NCI-H748 treated with DMSO at 0.1 percent for 48 hours (cell line): ENCODE measurements at regions not wholly inside any gene's neighbourhood (a gene's known extent, or its start where the extent isn't known, plus 50 kb on each side); places are given as distances from the start of the nearest gene placed in this dataset.

Experiments used
- DNase-seq: peaks from one replicate; lab custom pipeline; 2025; lab: John Stamatoyannopoulos, UW

GRCh38 chr21:38930853-38931252 is 125.1 kb downstream of the ETS2 start:
- no peak for DNase-seq

DNA sequence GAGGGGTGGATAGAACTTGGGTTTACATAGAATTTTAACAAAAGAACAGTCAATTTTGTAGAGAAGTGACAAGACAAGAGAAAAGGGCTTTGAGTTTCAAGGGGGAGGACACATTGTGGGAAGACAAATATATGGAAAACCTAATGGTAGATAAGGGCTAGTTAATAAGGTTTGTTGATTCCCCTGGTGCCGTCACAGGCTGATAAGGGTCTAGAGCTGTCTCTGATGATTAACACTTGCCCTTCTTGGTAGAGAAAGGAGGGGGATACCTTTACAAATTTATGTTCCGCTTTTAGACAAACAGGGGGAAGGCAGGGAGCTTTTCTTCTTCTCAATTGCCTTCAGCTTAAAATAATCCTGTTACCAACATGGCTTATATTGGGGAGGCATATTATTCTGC is 124.3 kb downstream of the ETS2 start:
- no peak for DNase-seq

- DNase-seq = no peak
Measured at GRCh38 chr21:38929652-38930051, 123.9 kb downstream of the ETS2 start.

- DNase-seq = no peak
Measured at GRCh38 chr21:38929142-38929541, 123.4 kb downstream of the ETS2 start.

DNA sequence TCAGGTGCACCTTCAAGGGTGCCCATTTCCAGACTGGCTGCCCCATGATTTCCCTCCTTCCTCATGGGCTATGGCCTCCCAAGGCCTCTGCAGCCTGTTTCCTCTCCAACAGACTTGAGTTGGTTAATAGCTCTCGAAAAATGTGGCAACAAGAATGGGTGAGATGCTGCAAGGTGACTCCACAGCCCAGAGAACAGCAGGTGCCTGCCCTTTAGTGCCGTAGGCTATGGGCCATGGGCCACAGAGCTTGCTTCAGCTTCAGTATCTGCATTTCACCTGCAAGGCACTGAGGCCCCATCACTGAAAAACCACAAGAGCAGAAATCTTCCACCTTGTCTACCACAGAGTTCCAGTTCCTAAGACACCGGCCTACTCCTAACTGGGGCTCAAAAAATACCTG is 122.0 kb downstream of the ETS2 start:
- DNase-seq = no peak

DNA sequence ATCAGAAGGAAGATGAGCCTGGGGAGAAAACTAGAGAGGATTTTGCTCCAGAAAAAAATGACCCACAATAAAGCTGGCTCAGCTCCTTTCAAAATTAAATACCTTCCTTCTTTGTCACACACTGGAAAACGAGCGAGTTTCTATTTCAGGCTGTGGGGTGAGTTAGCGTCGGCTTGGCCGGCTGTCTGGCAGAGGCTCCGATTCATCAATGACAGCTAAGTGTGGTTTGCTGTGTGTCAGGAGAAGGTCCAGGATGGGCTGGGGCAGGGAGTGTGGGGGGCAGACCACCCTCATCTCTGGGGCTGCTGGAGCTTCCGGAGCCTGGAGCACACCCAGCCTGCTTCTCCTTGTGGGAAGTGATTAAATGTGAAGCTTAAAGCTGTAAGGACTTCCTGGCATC is 120.2 kb downstream of the ETS2 start:
- no peak for DNase-seq

- no peak for DNase-seq
Measured at GRCh38 chr21:38925478-38925877, 119.7 kb downstream of the ETS2 start.

GRCh38 chr21:38924954-38925353 is 119.2 kb downstream of the ETS2 start:
- no peak for DNase-seq

GRCh38 chr21:38923429-38923828 is 117.7 kb downstream of the ETS2 start:
- no peak for DNase-seq

DNA sequence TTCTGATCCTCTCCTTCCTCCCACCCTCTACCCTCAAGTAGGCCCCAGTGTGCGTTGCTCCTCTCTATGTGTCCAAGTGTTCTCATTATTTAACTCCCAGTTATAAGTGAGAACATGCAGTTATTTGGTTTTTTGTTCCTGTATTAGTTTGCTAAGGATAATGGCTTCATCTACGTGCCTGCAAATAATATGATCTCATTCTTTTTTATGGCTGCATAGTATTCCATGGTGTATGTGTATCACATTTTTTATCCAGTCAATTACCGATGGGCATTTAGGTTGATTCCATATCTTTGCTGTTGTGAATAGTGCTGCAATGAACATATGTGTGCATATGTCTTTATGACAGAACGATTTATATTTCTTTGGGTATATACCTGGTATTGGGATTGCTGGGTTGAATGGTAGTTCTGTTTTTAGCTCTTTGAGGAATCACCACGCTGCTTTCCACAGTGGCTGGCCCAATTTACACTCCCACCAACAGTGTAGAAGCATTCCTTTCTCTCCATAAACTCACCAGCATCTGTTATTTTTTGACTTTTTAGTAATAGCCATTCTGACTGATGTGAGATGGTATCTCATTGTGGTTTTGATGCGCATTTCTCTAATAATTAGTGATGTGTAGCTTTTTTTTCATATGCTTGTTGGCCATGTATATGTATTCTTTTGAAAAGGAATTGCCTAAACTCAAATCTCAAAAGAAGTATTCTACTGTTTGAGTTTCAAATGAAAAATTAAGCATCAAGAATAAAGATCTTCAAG is 116.9 kb downstream of the ETS2 start:
- DNase-seq = no peak

- DNase-seq = no peak
Measured at GRCh38 chr21:38921511-38922251, 116.0 kb downstream of the ETS2 start.

- no peak for DNase-seq
Measured at GRCh38 chr21:38920631-38921398, 115.1 kb downstream of the ETS2 start.

DNA sequence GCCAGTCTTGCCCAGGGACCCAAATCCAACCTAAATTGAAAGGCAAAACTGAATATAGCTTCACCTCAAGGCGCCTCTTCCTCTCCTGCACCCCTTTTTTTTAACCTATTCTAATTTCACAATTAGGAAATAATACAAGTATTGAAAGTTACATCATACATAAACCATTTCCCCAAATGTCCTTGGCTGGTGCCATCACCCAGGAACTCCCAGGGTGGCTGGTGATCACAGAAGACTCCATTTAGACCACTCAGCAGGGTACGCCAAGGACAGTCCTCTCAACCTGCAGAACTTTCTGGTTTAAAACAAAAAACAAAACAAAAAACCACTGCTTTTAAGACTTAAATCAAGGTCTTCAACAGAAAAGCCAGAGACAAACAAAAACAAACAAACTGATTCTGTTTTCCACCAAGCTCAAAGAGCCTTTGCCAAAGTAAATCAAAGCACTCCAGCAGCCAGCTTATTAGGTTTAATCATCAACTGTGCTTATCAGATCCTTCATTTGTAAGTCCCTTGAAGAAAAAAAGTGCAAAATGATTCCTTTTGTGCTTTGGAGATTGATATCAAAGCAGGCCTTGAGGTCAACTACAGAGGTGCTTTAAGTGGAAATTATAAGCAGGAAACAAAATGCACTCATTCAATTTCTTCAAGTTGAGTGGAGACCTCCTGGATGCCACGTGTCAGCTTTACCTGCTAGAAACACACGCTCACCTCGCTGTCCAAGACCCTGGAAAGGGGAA is 113.0 kb downstream of the ETS2 start:
- DNase-seq = no peak

- DNase-seq = peak; percentile 94
Measured at GRCh38 chr21:38917043-38917774, 111.5 kb downstream of the ETS2 start.

DNA sequence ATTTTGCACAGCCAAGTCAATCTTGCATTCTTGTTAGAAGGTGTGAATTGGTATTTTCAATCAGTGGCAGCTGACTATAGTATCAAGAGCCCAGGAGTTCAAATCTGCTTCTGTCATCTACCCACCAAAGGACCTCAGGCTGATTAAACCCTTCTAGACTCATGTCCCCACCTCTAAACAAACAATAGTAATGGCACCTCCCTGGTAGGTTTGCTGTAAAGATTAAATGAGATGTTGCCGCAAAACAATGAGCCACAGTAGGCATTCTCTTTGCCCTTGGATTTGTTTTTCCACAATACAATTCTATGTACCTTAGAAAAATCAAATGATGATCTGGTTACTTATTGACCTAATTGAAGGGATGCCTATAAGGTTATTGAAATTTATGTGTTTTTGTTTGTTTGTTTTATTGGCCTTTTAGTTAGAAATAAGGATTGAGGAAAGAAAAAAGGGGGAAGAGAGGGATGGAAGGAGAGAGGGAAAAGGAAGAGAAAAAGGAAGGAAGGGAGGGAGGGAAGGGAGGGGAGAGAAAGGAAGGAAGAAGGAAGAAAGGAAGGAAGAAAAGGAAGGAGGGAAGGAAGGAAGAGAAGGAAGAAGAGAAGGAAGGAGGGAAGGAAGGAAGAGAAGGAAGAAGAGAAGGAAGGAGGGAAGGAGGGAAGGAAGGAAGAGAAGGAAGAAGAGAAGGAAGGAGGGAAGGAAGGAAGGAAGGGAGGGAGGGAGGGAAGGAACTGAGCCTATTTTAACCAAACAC is 110.7 kb downstream of the ETS2 start:
- DNase-seq = peak; percentile 64

DNA sequence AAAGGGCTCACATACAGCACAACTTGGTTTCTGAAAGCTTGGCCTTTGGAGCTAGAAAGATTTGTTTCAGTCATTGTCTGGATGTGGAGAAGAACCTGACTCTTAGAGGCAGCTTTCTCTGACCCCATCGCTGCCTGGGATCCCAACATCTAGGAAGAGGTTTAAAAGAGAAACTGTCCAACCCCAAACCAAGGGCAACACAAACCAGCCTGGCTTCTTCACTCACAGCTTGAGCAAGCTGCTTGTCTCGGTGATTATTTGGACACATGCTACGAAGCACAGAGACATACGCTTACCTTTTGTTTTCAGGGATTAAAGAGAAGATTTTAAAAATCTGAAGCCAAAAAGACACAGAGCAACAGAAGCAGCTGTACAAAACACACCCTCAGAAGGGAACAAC is 109.8 kb downstream of the ETS2 start:
- DNase-seq = no peak

- no peak for DNase-seq
Measured at GRCh38 chr21:38914528-38915293, 109.0 kb downstream of the ETS2 start.

- DNase-seq = no peak
Measured at GRCh38 chr21:38913893-38914527, 108.3 kb downstream of the ETS2 start.

- DNase-seq = no peak
Measured at GRCh38 chr21:38913120-38913892, 107.6 kb downstream of the ETS2 start.
